Natural killer cell (primary cell): ENCODE measurements at regions not wholly inside any gene's neighbourhood (a gene's known extent, or its start where the extent isn't known, plus 50 kb on each side); places are given as distances from the start of the nearest gene placed in this dataset.
"Not testable (repeated sequence)": the region's sequence is repeated elsewhere in the genome, so short reads cannot be mapped to it uniquely, and the experiment has no call there.

Experiments
- ATAC-seq, 3 donors: fragments of 150-1000 bp in 2 of 3; fragments of 200-7000 bp in 1 of 3; cut with Tn5 transposase; 1 replicate in 1 of 3; 2 replicates in 2 of 3; pipeline ENCODE4 v1.10.0; 2021; ENCODE audit warnings: mild to moderate bottlenecking in 2 of 3, moderate library complexity in 2 of 3
- DNase-seq, 2 donors: peaks; one replicate each; pipeline versions ENCODE4 v3.0.0 to v3.0.0-alpha.2; 2013 to 2021; ENCODE audit warnings: mixed read lengths in 1 of 2
- H3K27ac ChIP-seq: one replicate; pipeline ENCODE4 v1.5.1; 2013; ENCODE audit warnings: mild to moderate bottlenecking, low read length
- H3K27me3 ChIP-seq: one replicate; pipeline ENCODE4 v1.6.1; 2013; ENCODE audit warnings: low read length; ENCODE audit not compliant: control insufficient read depth, insufficient read depth
- H3K36me3 ChIP-seq: one replicate; pipeline ENCODE4 v1.6.1; 2013; ENCODE audit warnings: low read length; ENCODE audit not compliant: control insufficient read depth, insufficient read depth
- H3K4me1 ChIP-seq: one replicate; pipeline ENCODE4 v1.6.1; 2013; ENCODE audit warnings: low read length; ENCODE audit not compliant: control insufficient read depth, insufficient read depth
- H3K4me3 ChIP-seq: one replicate; pipeline ENCODE4 v1.5.1; 2013; ENCODE audit warnings: low read length
- H3K9me3 ChIP-seq: one replicate; pipeline ENCODE4 v1.6.1; 2013; ENCODE audit warnings: low read length; ENCODE audit not compliant: control insufficient read depth, insufficient read depth
- H3K27ac Mint-ChIP-seq, 2 donors: one replicate each; pipeline ENCODE4 v1.8.0; 2022; ENCODE audit warnings: mild to moderate bottlenecking in 2 of 2, mixed read lengths in 2 of 2, moderate library complexity in 1 of 2
- H3K27me3 Mint-ChIP-seq, 2 donors: one replicate each; pipeline ENCODE4 v1.8.0; 2022; ENCODE audit warnings: low read depth in 2 of 2, mixed read lengths in 2 of 2
- H3K36me3 Mint-ChIP-seq: one replicate; pipeline ENCODE4 v1.8.0; 2022; ENCODE audit warnings: mixed read lengths
- H3K4me1 Mint-ChIP-seq, 2 donors: one replicate each; pipeline ENCODE4 v1.8.0; 2022; ENCODE audit warnings: mixed read lengths in 2 of 2
- H3K4me3 Mint-ChIP-seq: one replicate; pipeline ENCODE4 v1.8.0; 2022; ENCODE audit warnings: mild to moderate bottlenecking, moderate library complexity, mixed read lengths
- H3K9me3 Mint-ChIP-seq, 2 donors: one replicate each; pipeline ENCODE4 v1.8.0; 2022; ENCODE audit warnings: mixed read lengths in 2 of 2
- WGBS: methylation state at CpG from one replicate; pipeline ENCODE4 v1.1.7; 2013; ENCODE audit warnings: missing lambda C conversion rate; ENCODE audit not compliant: insufficient coverage; 5-methylcytosine and 5-hydroxymethylcytosine counted together
- intact Hi-C: fragments of 100-400 bp; cut with micrococcal nuclease; formaldehyde crosslinking; loops from one replicate; pipeline ENCODE4 v1.14.2; 2022
- TF ChIP-seq, protein P1 (sequence below): fragments of 200-600 bp; IDR thresholded peaks from one replicate; pipeline ENCODE4 v1.8.0; 2022; ENCODE audit warnings: antibody characterized with exemption

DNA sequence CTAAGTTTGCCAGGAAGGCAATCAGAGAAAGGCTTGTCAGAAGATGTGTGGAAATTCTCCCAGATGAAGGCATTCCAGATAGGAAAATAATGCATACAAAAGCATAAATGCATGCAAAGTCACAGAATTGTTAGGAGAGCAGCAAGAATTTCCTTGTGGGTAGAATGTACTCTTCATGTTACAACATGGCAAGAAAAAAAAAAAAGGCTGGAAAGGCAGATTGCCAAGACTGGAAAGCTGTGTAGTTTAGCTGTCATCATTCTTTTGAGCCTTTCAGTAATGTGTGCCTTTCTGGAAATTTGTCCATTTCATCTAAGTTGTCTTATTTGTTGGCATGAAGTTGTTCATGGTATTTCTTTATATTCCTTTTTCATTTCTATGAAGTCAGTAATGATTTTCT is 71.0 kb upstream of the EFCAB3 start:
- Mint-ChIP-seq H3K4me3 (no peak overlapping the region), H3K4me1 (no peaks in the 10 kb centered on the region), H3K9me3 (no peaks in the 10 kb centered on the region), H3K27me3 (peaks cover 25 to 46% of the 10 kb centered on the region in 2 donors), H3K36me3 (no peaks in the 10 kb centered on the region), H3K27ac (no peak overlapping the region)
- no peak for ATAC-seq
- Histone ChIP-seq H3K27ac (no peak overlapping the region), H3K36me3 (no peaks in the 10 kb centered on the region), H3K27me3 (peaks cover 3% of the 10 kb centered on the region), H3K4me3 (no peak overlapping the region), H3K4me1 (no peaks in the 10 kb centered on the region), H3K9me3 (no peaks in the 10 kb centered on the region)
- intact Hi-C loops, result no loop called here
- DNase-seq, result no peak
- TF ChIP-seq, protein P1, sequence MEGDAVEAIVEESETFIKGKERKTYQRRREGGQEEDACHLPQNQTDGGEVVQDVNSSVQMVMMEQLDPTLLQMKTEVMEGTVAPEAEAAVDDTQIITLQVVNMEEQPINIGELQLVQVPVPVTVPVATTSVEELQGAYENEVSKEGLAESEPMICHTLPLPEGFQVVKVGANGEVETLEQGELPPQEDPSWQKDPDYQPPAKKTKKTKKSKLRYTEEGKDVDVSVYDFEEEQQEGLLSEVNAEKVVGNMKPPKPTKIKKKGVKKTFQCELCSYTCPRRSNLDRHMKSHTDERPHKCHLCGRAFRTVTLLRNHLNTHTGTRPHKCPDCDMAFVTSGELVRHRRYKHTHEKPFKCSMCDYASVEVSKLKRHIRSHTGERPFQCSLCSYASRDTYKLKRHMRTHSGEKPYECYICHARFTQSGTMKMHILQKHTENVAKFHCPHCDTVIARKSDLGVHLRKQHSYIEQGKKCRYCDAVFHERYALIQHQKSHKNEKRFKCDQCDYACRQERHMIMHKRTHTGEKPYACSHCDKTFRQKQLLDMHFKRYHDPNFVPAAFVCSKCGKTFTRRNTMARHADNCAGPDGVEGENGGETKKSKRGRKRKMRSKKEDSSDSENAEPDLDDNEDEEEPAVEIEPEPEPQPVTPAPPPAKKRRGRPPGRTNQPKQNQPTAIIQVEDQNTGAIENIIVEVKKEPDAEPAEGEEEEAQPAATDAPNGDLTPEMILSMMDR, result no peak

DNA sequence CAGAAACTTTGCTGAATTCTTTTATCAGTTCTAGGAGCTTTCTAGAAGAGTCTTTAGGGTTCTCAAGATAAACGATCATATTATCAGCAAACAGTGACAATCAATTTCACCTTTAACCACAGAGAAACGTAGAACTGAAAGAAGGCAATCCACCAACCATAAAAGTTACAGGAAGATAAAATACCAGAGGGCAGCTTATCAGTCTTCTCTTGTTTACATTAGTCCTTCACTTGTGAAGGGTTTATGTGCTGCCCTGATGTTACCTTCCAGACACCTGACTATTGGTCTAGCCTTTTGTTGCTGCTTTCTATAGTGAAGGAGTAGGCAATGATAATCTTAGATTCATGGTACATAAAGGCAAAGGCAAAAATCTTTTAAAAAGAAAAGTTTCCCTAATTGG is 73.2 kb upstream of the EFCAB3 start:
- ATAC-seq (no peak), DNase-seq (no peak)
- Mint-ChIP-seq H3K27me3 (peaks cover 27 to 49% of the 10 kb centered on the region in 2 donors), H3K4me3 (no peak overlapping the region), H3K4me1 (no peaks in the 10 kb centered on the region), H3K27ac (no peak overlapping the region), H3K9me3 (no peaks in the 10 kb centered on the region), H3K36me3 (no peaks in the 10 kb centered on the region)
- H3K36me3 ChIP-seq, result no peaks in the 10 kb centered on the region
- no peak overlapping the region for H3K4me3 ChIP-seq
- peaks cover 4% of the 10 kb centered on the region for H3K27me3 ChIP-seq
- no peaks in the 10 kb centered on the region for H3K4me1 ChIP-seq
- H3K27ac ChIP-seq, result no peak overlapping the region
- no peaks in the 10 kb centered on the region for H3K9me3 ChIP-seq
- TF ChIP-seq, protein P1, result no peak
- intact Hi-C loops, result no loop called here
- WGBS, result 43% methylated on average over 1 of the region's 2 CpGs

DNA sequence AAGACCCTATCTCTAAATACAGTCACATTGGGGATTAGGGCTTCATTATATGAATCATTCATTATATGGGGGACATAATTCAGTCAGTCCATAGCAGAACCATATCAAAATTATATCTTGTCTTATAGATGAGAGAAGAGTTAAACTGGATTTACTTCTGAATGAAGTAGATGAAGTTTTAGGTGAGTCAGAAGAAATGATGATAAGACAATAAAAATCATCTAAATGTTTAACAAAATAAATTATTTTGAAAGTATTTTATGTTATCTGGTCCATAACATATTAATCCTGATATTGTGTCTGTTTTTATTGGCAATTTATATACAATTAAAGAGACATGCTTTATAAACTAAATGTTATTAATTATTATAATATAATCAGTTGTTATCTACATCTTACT is 76.9 kb upstream of the EFCAB3 start:
- no peaks in the 10 kb centered on the region for H3K4me1 ChIP-seq
- H3K4me1 Mint-ChIP-seq, result no peaks in the 10 kb centered on the region
- peaks cover 2 to 4% of the 10 kb centered on the region in 2 donors for H3K9me3 Mint-ChIP-seq
- peaks cover 18 to 49% of the 10 kb centered on the region in 2 donors for H3K27me3 Mint-ChIP-seq
- no peaks in the 10 kb centered on the region for H3K36me3 ChIP-seq
- H3K27me3 ChIP-seq, result peaks cover 2% of the 10 kb centered on the region
- DNase-seq (no peak), ATAC-seq (no peak)
- H3K27ac Mint-ChIP-seq, result no peak overlapping the region
- TF ChIP-seq, protein P1, result no peak
- H3K4me3 Mint-ChIP-seq, result no peak overlapping the region
- no peaks in the 10 kb centered on the region for H3K36me3 Mint-ChIP-seq
- H3K4me3 ChIP-seq, result no peak overlapping the region
- H3K9me3 ChIP-seq, result no peaks in the 10 kb centered on the region
- intact Hi-C loops, result no loop called here
- no peak overlapping the region for H3K27ac ChIP-seq

DNA sequence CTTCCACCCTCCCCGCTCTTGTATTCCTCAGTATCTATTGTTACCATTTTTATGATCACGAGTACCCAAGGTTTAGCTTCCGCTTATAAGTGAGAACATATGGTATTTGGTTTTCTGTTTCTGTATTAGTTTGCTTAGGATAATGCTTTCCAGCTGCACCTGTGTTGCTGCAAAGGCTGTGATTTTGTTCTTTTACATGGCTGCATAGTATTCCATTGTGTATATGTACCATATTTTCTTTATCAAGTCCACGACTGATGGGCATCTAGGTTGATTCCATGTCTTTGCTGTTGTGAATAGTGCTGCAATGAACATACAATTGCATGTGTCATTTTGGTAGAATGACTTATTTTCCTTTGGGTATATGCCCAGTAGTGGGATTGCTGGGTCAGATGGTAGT is 79.7 kb upstream of the EFCAB3 start:
- no peak for ATAC-seq
- H3K9me3 ChIP-seq, result no peaks in the 10 kb centered on the region
- Mint-ChIP-seq H3K4me1 (no peaks in the 10 kb centered on the region), H3K27ac (no peak overlapping the region), H3K36me3 (no peaks in the 10 kb centered on the region), H3K9me3 (peaks cover 2 to 4% of the 10 kb centered on the region in 2 donors), H3K4me3 (no peak overlapping the region), H3K27me3 (peaks cover 11 to 35% of the 10 kb centered on the region in 2 donors)
- H3K4me1 ChIP-seq, result no peaks in the 10 kb centered on the region
- 95% methylated on average over 2 of the region's 4 CpGs for WGBS
- DNase-seq, result no peak
- H3K27me3 ChIP-seq, result peaks cover 2% of the 10 kb centered on the region
- H3K27ac ChIP-seq, result no peak overlapping the region
- no peak overlapping the region for H3K4me3 ChIP-seq
- H3K36me3 ChIP-seq, result no peaks in the 10 kb centered on the region
- intact Hi-C loops, result no loop called here
- TF ChIP-seq, protein P1, result no peak

DNA sequence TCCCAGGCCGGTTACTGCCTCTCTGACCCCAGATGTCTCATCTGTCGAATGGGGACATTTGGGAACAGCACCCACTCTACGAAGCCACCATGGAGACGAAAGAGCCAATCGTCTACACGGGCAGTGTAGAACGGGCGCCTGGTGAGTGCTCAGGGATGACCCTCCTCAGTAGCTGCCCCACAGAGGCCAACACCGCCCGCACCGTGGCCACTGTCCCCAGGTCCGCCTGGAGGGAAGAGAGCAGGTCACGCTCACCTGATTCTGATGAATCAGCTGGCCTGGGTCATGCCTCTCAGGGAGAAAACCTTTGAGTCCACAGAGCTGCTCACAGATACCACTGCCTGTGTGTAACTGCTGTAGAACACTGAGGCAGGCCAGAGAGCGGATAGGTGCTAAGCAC is 105.1 kb upstream of the EFCAB3 start:
- H3K9me3 Mint-ChIP-seq, H3K36me3 ChIP-seq, H3K27ac ChIP-seq, H3K27ac Mint-ChIP-seq, H3K36me3 Mint-ChIP-seq, H3K27me3 ChIP-seq, H3K4me3 Mint-ChIP-seq, H3K27me3 Mint-ChIP-seq, H3K9me3 ChIP-seq, H3K4me1 Mint-ChIP-seq, DNase-seq, intact Hi-C loops, ATAC-seq, H3K4me1 ChIP-seq, H3K4me3 ChIP-seq: not testable (repeated sequence)
- 93% methylated on average over 11 of the region's 14 CpGs for WGBS

DNA sequence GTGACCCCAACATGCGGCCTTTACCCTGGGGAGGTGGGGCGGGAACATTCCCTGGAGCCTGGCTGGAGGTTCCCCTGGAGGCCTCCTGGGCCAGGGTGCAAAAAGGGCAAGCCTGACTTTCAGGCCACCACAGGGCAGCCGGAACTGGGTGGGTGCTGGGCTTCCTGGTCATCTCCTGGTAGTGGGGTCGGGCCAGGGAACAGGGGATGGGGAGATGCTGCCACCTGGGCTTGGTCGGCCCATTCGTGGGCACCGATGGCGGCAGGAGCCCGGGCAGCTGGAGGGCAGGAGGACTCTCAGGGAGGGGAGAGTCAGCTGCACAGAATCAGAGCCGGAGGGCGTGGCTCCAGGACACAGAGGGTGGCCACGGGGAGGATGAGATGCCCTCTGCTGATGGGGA is 112.0 kb upstream of the EFCAB3 start:
- H3K27me3 Mint-ChIP-seq, intact Hi-C loops, H3K36me3 Mint-ChIP-seq, H3K4me1 Mint-ChIP-seq, H3K4me3 ChIP-seq, H3K9me3 ChIP-seq, H3K4me3 Mint-ChIP-seq, DNase-seq, ATAC-seq, H3K4me1 ChIP-seq, H3K27ac ChIP-seq, H3K27ac Mint-ChIP-seq, H3K36me3 ChIP-seq, H3K27me3 ChIP-seq, H3K9me3 Mint-ChIP-seq: not testable (repeated sequence)
- 94% methylated on average over 5 of the region's 12 CpGs for WGBS
